Panc1 (cell line): ENCODE measurements at regions not wholly inside any gene's neighbourhood (a gene's known extent, or its start where the extent isn't known, plus 50 kb on each side); places are given as distances from the start of the nearest gene placed in this dataset.

Source experiments
- ATAC-seq: fragments of 200-7000 bp; cut with Tn5 transposase; 2 replicates; pipeline ENCODE4 v1.9.1; 2020; ENCODE audit warnings: mild to moderate bottlenecking, moderate library complexity
- BruUV-seq: library from RNA; stranded (reverse); fragments of 400-500 nt; replicated peaks from 2 replicates; lab custom pipeline; 2021; lab: Mats Ljungman, UMichigan
- CTCF ChIA-PET: fragments of 300-600 bp; sonication (Branson Sonifier 250); formaldehyde crosslinking; loops from one replicate; lab custom pipeline; 2022; ENCODE audit warnings: antibody characterized with exemption; lab: Charles Lee
- POLR2A ChIA-PET: fragments of 300-600 bp; sonication (Branson Sonifier 250); formaldehyde crosslinking; loops from one replicate; lab custom pipeline; 2022; ENCODE audit warnings: antibody characterized with exemption; lab: Charles Lee
- DNase-seq: peaks from one replicate; pipeline ENCODE4 v3.0.0-alpha.2; 2010; ENCODE audit warnings: low read depth, low spot score
- H3K27ac ChIP-seq: 2 replicates; pipeline ENCODE4 v1.5.1; 2011; ENCODE audit warnings: mild to moderate bottlenecking, low read length, inconsistent platforms
- H3K27me3 ChIP-seq: fragments of 200-500 bp; sonication (Bioruptor generic); 2 replicates; pipeline ENCODE4 v1.6.0; 2014; ENCODE audit warnings: low read length, inconsistent platforms; ENCODE audit not compliant: control insufficient read depth, insufficient read depth
- H3K36me3 ChIP-seq: fragments of 200-500 bp; sonication (Bioruptor generic); 2 replicates; pipeline ENCODE4 v1.5.1; 2014; ENCODE audit warnings: inconsistent platforms, mild to moderate bottlenecking, low read length, moderate library complexity; ENCODE audit not compliant: control insufficient read depth, insufficient read depth
- H3K4me1 ChIP-seq: 2 replicates; pipeline ENCODE4 v1.5.1; 2011; ENCODE audit warnings: inconsistent platforms, mild to moderate bottlenecking, low read length, moderate library complexity; ENCODE audit not compliant: control insufficient read depth, insufficient read depth
- H3K4me3 ChIP-seq, 2 experiments: 2 replicates each; pipeline ENCODE4 v1.5.1; 2011 to 2012; ENCODE audit warnings: low read depth in 2 of 2, low read length in 2 of 2, mild to moderate bottlenecking in 2 of 2, inconsistent platforms in 1 of 2, moderate library complexity in 1 of 2
- H3K9me3 ChIP-seq: fragments of 200-500 bp; sonication (Bioruptor generic); 2 replicates; pipeline ENCODE4 v1.5.1; 2014; ENCODE audit warnings: low read depth, mild to moderate bottlenecking, inconsistent platforms, low read length, moderate library complexity; ENCODE audit not compliant: control insufficient read depth, insufficient read depth
- POLR2AphosphoS5 ChIP-seq: IDR thresholded peaks from 2 replicates; pipeline ENCODE4 v1.6.1; 2012; ENCODE audit warnings: mild to moderate bottlenecking, low read depth, low read length, moderate library complexity
- SIN3A ChIP-seq: IDR thresholded peaks from 2 replicates; pipeline ENCODE4 v1.6.1; 2012; ENCODE audit warnings: low read depth, mild to moderate bottlenecking, low read length, moderate library complexity, borderline replicate concordance; ENCODE audit not compliant: insufficient read depth
- TCF7L2 ChIP-seq: IDR thresholded peaks from 2 replicates; pipeline ENCODE4 v1.6.1; 2011; ENCODE audit warnings: mild to moderate bottlenecking, low read depth, low read length, inconsistent platforms
- in situ Hi-C: cut with HindIII; loops from 2 replicates; pipeline ENCODE4 v1.10.0; 2016; ENCODE audit warnings: low sequenced_read_pairs, low pct_unique_long_range_greater_than_20kb
- intact Hi-C: fragments of 100-400 bp; cut with micrococcal nuclease; formaldehyde crosslinking; loops from one replicate; pipeline ENCODE4 v1.10.0; 2022; ENCODE audit not compliant: unreplicated experiment
- TF ChIP-seq, protein P1 (sequence below): fragments of 450-650 bp; IDR thresholded peaks from 2 replicates; pipeline ENCODE4 v1.5.1; 2017; ENCODE audit warnings: mild to moderate bottlenecking
- TF ChIP-seq, protein P2 (sequence below), 2 experiments: IDR thresholded peaks; 2 replicates each; pipeline ENCODE4 v1.6.1; 2011 to 2012; ENCODE audit warnings: low read depth in 2 of 2, control low read depth in 1 of 2, low read length in 1 of 2, mild to moderate bottlenecking in 1 of 2, moderate library complexity in 1 of 2; ENCODE audit not compliant: insufficient read depth in 1 of 2

DNA sequence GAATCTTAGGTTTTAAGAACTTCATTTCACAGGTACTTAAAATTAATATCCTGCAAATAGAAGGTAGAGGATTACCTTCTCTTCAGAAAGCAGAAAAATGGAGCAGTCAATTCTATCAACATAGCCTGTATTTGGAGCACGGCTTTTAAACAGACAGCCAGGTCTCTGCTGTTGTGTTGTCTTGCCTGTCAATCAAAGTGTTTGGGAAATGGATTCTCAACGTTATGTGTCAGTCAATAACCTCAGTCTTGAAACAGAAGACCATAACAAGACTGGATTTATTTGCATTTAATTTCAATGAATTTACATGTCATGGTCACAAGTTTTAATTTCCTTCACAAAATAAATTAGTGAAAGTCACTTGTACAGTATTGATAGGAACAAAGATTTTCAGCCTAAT is 51.9 kb upstream of the KRR1 start:
- in situ Hi-C loops (no loop called here), intact Hi-C loops (no loop called here)
- Histone ChIP-seq H3K4me1 (peaks cover 2% of the 10 kb centered on the region; the same call in 1 of the 2 replicates), H3K9me3 (peaks cover 31% of the 10 kb centered on the region; the same call in 1 of the 2 replicates), H3K4me3 (no peak overlapping the region), H3K36me3 (no peaks in the 10 kb centered on the region), H3K27me3 (no peaks in the 10 kb centered on the region), H3K27ac (peak overlapping the region; percentile 62; the same call in 1 of the 2 replicates)
- CTCF ChIA-PET: no interaction called here
- TF ChIP-seq, protein P1, sequence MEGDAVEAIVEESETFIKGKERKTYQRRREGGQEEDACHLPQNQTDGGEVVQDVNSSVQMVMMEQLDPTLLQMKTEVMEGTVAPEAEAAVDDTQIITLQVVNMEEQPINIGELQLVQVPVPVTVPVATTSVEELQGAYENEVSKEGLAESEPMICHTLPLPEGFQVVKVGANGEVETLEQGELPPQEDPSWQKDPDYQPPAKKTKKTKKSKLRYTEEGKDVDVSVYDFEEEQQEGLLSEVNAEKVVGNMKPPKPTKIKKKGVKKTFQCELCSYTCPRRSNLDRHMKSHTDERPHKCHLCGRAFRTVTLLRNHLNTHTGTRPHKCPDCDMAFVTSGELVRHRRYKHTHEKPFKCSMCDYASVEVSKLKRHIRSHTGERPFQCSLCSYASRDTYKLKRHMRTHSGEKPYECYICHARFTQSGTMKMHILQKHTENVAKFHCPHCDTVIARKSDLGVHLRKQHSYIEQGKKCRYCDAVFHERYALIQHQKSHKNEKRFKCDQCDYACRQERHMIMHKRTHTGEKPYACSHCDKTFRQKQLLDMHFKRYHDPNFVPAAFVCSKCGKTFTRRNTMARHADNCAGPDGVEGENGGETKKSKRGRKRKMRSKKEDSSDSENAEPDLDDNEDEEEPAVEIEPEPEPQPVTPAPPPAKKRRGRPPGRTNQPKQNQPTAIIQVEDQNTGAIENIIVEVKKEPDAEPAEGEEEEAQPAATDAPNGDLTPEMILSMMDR: no peak
- TF ChIP-seq TCF7L2: no peak
- TF ChIP-seq, protein P2, sequence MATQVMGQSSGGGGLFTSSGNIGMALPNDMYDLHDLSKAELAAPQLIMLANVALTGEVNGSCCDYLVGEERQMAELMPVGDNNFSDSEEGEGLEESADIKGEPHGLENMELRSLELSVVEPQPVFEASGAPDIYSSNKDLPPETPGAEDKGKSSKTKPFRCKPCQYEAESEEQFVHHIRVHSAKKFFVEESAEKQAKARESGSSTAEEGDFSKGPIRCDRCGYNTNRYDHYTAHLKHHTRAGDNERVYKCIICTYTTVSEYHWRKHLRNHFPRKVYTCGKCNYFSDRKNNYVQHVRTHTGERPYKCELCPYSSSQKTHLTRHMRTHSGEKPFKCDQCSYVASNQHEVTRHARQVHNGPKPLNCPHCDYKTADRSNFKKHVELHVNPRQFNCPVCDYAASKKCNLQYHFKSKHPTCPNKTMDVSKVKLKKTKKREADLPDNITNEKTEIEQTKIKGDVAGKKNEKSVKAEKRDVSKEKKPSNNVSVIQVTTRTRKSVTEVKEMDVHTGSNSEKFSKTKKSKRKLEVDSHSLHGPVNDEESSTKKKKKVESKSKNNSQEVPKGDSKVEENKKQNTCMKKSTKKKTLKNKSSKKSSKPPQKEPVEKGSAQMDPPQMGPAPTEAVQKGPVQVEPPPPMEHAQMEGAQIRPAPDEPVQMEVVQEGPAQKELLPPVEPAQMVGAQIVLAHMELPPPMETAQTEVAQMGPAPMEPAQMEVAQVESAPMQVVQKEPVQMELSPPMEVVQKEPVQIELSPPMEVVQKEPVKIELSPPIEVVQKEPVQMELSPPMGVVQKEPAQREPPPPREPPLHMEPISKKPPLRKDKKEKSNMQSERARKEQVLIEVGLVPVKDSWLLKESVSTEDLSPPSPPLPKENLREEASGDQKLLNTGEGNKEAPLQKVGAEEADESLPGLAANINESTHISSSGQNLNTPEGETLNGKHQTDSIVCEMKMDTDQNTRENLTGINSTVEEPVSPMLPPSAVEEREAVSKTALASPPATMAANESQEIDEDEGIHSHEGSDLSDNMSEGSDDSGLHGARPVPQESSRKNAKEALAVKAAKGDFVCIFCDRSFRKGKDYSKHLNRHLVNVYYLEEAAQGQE (IDR thresholded peaks at IDR 0.05; ENCODE audit: insufficient read depth in 1 of 2, low read depth in 2 of 2, low read length in 1 of 2): no peak
- no peak for TF ChIP-seq POLR2AphosphoS5
- no peak for TF ChIP-seq SIN3A
- DNase-seq (no peak), ATAC-seq (no peak)
- POLR2A ChIA-PET: no interaction called here
- no TSS peak for BruUV-seq

DNA sequence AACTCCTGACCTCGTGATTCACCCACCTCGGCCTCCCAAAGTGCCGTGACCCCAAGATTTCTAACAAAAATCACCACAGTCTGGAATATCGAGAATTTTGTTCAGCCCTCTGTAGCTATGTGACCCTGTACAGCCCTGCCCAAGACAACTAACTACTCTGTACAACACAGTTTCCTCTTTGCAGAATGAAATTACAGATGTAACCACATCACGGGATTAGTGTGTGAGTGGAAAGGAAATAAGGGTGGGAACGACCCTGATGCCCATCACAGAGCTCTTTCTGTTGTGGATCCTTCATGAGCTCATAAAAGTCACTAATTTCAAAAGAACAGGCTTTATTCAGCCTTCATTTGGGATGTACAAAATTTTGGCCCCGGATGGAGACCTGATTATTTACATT is 50.5 kb upstream of the KRR1 start:
- Histone ChIP-seq H3K4me1 (peaks cover 7% of the 10 kb centered on the region), H3K4me3 (no peak overlapping the region), H3K27me3 (no peaks in the 10 kb centered on the region), H3K9me3 (peaks cover 31% of the 10 kb centered on the region; the same call in 1 of the 2 replicates), H3K27ac (peak overlapping the region; percentile 78; the same call in 1 of the 2 replicates), H3K36me3 (no peaks in the 10 kb centered on the region)
- ATAC-seq: no peak
- intact Hi-C loops: no loop called here
- in situ Hi-C loops: no loop called here
- POLR2A ChIA-PET: interaction anchor here (0.5 to 0.7 kb wide), 2 partner anchors 304 to 786 kb away, joined by 3 read pairs; partner anchors contain the start of gene BBS10
- TF ChIP-seq, protein P2 (IDR thresholded peaks at IDR 0.05; ENCODE audit: insufficient read depth in 1 of 2, low read depth in 2 of 2, low read length in 1 of 2): no peak
- TF ChIP-seq TCF7L2 (no peak), SIN3A (no peak), POLR2AphosphoS5 (no peak)
- TF ChIP-seq, protein P1: no peak
- CTCF ChIA-PET: no interaction called here
- no TSS peak for BruUV-seq
- DNase-seq: no peak
